HEK293 (cell line): ENCODE measurements at regions not wholly inside any gene's neighbourhood (a gene's known extent, or its start where the extent isn't known, plus 50 kb on each side); places are given as distances from the start of the nearest gene placed in this dataset.

ENCODE experiments used
- CTCF ChIA-PET: fragments of 350-600 bp; formaldehyde crosslinking; extraction: SDS; loops from one replicate; lab custom pipeline; 2021; ENCODE audit warnings: antibody characterized with exemption; lab: Yijun Ruan, JAX
- POLR2A ChIA-PET: fragments of 300-600 bp; formaldehyde crosslinking; extraction: SDS; loops from one replicate; lab custom pipeline; 2020; ENCODE audit warnings: antibody characterized with exemption, inconsistent platforms; lab: Yijun Ruan, JAX
- H3K27ac ChIP-seq: fragments of 200-500 bp; sonication (Bioruptor generic); 2 replicates; pipeline ENCODE4 v1.5.1; 2014; ENCODE audit warnings: low read depth, low read length, control low read depth, inconsistent platforms; ENCODE audit errors: extremely low read depth
- H3K36me3 ChIP-seq, 2 experiments: fragments of 200-500 bp in 1 of 2; sonication (Bioruptor generic) in 1 of 2; 1 replicate in 1 of 2; 2 replicates in 1 of 2; pipeline ENCODE4 v1.5.1; 2014 to 2017; ENCODE audit warnings: inconsistent platforms in 2 of 2, low read length in 2 of 2; ENCODE audit not compliant: control insufficient read depth in 2 of 2, insufficient read depth in 1 of 2
- H3K4me1 ChIP-seq: fragments of 200-500 bp; sonication (Bioruptor generic); 2 replicates; pipeline ENCODE4 v1.5.1; 2014; ENCODE audit warnings: mild to moderate bottlenecking, low read length, inconsistent platforms; ENCODE audit not compliant: control insufficient read depth, insufficient read depth
- H3K4me3 ChIP-seq: 2 replicates; pipeline ENCODE4 v1.5.1; 2011; ENCODE audit warnings: low read depth, mild to moderate bottlenecking, control low read depth, low read length, moderate library complexity
- H3K9me3 ChIP-seq: fragments of 200-500 bp; sonication (Bioruptor generic); 2 replicates; pipeline ENCODE4 v1.5.1; 2014; ENCODE audit warnings: low read depth, low read length, inconsistent platforms; ENCODE audit not compliant: control insufficient read depth, insufficient read depth
- FEZF1 ChIP-seq: fragments of 450-650 bp; formaldehyde crosslinking; IDR thresholded peaks from 2 replicates; pipeline ENCODE4 v1.5.1; 2016; ENCODE audit warnings: missing biosample characterization, missing genetic modification characterization
- HOXC10 ChIP-seq: sonication (generic); formaldehyde crosslinking; IDR thresholded peaks from 2 replicates; pipeline ENCODE4 v1.8.1; 2023; ENCODE audit warnings: mild to moderate bottlenecking, missing genetic modification reagents
- SCRT1 ChIP-seq: fragments of 450-650 bp; formaldehyde crosslinking; IDR thresholded peaks from 2 replicates; pipeline ENCODE4 v1.5.1; 2016; ENCODE audit warnings: missing biosample characterization, missing genetic modification characterization, borderline replicate concordance
- ZBTB7A ChIP-seq: fragments of 450-650 bp; formaldehyde crosslinking; IDR thresholded peaks from 2 replicates; pipeline ENCODE4 v1.5.1; 2016; ENCODE audit warnings: low read depth, missing biosample characterization, missing genetic modification characterization
- ZFHX2 ChIP-seq: fragments of 450-650 bp; formaldehyde crosslinking; conservative IDR thresholded peaks from 2 replicates; pipeline ENCODE4 v1.5.1; 2016; ENCODE audit warnings: missing biosample characterization, missing genetic modification characterization
- ZNF16 ChIP-seq: fragments of 450-650 bp; formaldehyde crosslinking; IDR thresholded peaks from 2 replicates; pipeline ENCODE4 v1.5.1; 2016; ENCODE audit warnings: low read depth, missing biosample characterization, missing genetic modification characterization
- ZNF274 ChIP-seq, 2 experiments: fragments of 200-500 bp in 1 of 2; fragments of 450-650 bp in 1 of 2; sonication (Bioruptor generic) in 1 of 2; formaldehyde crosslinking in 1 of 2; IDR thresholded peaks; 2 replicates each; pipeline versions ENCODE4 v1.5.1 to v1.6.1; 2014 to 2016; ENCODE audit warnings: borderline replicate concordance in 1 of 2, inconsistent platforms in 1 of 2, low read length in 1 of 2, missing biosample characterization in 1 of 2, missing genetic modification characterization in 1 of 2
- ZNF292 ChIP-seq: fragments of 450-650 bp; formaldehyde crosslinking; IDR thresholded peaks from 2 replicates; pipeline ENCODE4 v1.5.1; 2016; ENCODE audit warnings: low read depth, missing biosample characterization, missing genetic modification characterization, borderline replicate concordance
- ZNF324 ChIP-seq: fragments of 450-650 bp; formaldehyde crosslinking; IDR thresholded peaks from 2 replicates; pipeline ENCODE4 v1.5.1; 2016; ENCODE audit warnings: missing biosample characterization, missing genetic modification characterization
- ZNF366 ChIP-seq: fragments of 450-650 bp; formaldehyde crosslinking; conservative IDR thresholded peaks from 2 replicates; pipeline ENCODE4 v1.5.1; 2016; ENCODE audit warnings: missing biosample characterization, missing genetic modification characterization
- ZNF510 ChIP-seq: fragments of 450-650 bp; formaldehyde crosslinking; IDR thresholded peaks from 2 replicates; pipeline ENCODE4 v1.5.1; 2018; ENCODE audit warnings: mild to moderate bottlenecking, missing genetic modification characterization, missing biosample characterization; ENCODE audit not compliant: insufficient replicate concordance
- ZNF585B ChIP-seq: fragments of 450-650 bp; formaldehyde crosslinking; IDR thresholded peaks from 2 replicates; pipeline ENCODE4 v1.5.1; 2016; ENCODE audit warnings: missing biosample characterization, missing genetic modification characterization
- ZNF600 ChIP-seq: fragments of 450-650 bp; formaldehyde crosslinking; IDR thresholded peaks from 2 replicates; pipeline ENCODE4 v1.5.1; 2016; ENCODE audit warnings: missing biosample characterization, missing genetic modification characterization
- ZNF623 ChIP-seq: fragments of 450-650 bp; formaldehyde crosslinking; IDR thresholded peaks from 2 replicates; pipeline ENCODE4 v1.5.1; 2016; ENCODE audit warnings: missing biosample characterization, missing genetic modification characterization
- ZNF791 ChIP-seq: fragments of 450-650 bp; formaldehyde crosslinking; IDR thresholded peaks from 2 replicates; pipeline ENCODE4 v1.5.1; 2016; ENCODE audit warnings: missing biosample characterization, missing genetic modification characterization
- ZNF837 ChIP-seq: fragments of 450-650 bp; formaldehyde crosslinking; IDR thresholded peaks from 2 replicates; pipeline ENCODE4 v1.5.1; 2016; ENCODE audit warnings: missing biosample characterization, missing genetic modification characterization
- ZNF843 ChIP-seq: fragments of 450-650 bp; formaldehyde crosslinking; IDR thresholded peaks from 2 replicates; pipeline ENCODE4 v1.5.1; 2016; ENCODE audit warnings: missing biosample characterization, missing genetic modification characterization
- TF ChIP-seq, protein P1 (sequence below): fragments of 450-650 bp; formaldehyde crosslinking; IDR thresholded peaks from 2 replicates; pipeline ENCODE4 v1.5.1; 2016; ENCODE audit warnings: missing biosample characterization, missing genetic modification characterization
- TF ChIP-seq, protein P2 (sequence below): sonication (generic); formaldehyde crosslinking; IDR thresholded peaks from 2 replicates; pipeline ENCODE4 v1.8.1; 2022; ENCODE audit warnings: mild to moderate bottlenecking, moderate library complexity, missing genetic modification reagents
- TF ChIP-seq, protein P3 (sequence below): fragments of 450-650 bp; formaldehyde crosslinking; IDR thresholded peaks from 2 replicates; pipeline ENCODE4 v1.5.1; 2016; ENCODE audit warnings: missing biosample characterization, missing genetic modification characterization
- TF ChIP-seq, protein P4 (sequence below): fragments of 450-650 bp; formaldehyde crosslinking; IDR thresholded peaks from 2 replicates; pipeline ENCODE4 v1.5.1; 2016; ENCODE audit warnings: missing biosample characterization, missing genetic modification characterization
- TF ChIP-seq, protein P5 (sequence below): fragments of 450-650 bp; formaldehyde crosslinking; IDR thresholded peaks from 2 replicates; pipeline ENCODE4 v1.5.1; 2016; ENCODE audit warnings: missing biosample characterization, missing genetic modification characterization, borderline replicate concordance

DNA sequence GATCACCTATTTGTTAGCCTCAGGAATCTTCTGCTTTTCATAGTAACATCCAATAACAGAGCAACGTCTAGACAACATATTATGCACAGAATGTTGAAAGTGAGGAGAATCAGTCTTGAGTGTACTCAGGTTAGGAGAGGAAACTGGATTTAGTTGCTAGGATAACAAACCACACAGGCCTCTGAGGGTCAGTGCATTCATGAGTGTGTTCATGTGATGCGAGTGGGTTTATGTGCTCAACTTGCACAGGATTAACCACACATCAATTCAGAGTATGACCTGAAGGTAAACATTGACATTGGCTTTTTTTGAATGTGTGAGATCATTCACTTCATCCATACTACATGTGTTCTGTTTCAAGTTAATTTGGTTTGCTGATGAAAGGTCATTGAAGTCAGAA, 287.6 kb downstream of the DIPK2A start:
- TF ChIP-seq ZNF324 (tag by site-specific recombination) (no peak), ZNF843 (tag by site-specific recombination) (0 out of 2 replicates have a peak, but pooled peaks have one; percentile 19), ZNF510 (tag by site-specific recombination) (no peak), FEZF1 (tag by site-specific recombination) (peak; percentile 30; the same call in 1 of the 2 replicates)
- TF ChIP-seq, protein P1, sequence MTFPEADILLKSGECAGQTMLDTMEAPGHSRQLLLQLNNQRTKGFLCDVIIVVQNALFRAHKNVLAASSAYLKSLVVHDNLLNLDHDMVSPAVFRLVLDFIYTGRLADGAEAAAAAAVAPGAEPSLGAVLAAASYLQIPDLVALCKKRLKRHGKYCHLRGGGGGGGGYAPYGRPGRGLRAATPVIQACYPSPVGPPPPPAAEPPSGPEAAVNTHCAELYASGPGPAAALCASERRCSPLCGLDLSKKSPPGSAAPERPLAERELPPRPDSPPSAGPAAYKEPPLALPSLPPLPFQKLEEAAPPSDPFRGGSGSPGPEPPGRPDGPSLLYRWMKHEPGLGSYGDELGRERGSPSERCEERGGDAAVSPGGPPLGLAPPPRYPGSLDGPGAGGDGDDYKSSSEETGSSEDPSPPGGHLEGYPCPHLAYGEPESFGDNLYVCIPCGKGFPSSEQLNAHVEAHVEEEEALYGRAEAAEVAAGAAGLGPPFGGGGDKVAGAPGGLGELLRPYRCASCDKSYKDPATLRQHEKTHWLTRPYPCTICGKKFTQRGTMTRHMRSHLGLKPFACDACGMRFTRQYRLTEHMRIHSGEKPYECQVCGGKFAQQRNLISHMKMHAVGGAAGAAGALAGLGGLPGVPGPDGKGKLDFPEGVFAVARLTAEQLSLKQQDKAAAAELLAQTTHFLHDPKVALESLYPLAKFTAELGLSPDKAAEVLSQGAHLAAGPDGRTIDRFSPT, result peak; percentile 63; the same call in 1 of the 2 replicates
- CTCF ChIA-PET, result no interaction called here
- no peak overlapping the region for H3K4me3 ChIP-seq
- POLR2A ChIA-PET, result no interaction called here
- H3K36me3 ChIP-seq, result no peaks in the 10 kb centered on the region
- no peak overlapping the region for H3K27ac ChIP-seq
- no peaks in the 10 kb centered on the region for H3K9me3 ChIP-seq
- H3K4me1 ChIP-seq, result no peaks in the 10 kb centered on the region

DNA sequence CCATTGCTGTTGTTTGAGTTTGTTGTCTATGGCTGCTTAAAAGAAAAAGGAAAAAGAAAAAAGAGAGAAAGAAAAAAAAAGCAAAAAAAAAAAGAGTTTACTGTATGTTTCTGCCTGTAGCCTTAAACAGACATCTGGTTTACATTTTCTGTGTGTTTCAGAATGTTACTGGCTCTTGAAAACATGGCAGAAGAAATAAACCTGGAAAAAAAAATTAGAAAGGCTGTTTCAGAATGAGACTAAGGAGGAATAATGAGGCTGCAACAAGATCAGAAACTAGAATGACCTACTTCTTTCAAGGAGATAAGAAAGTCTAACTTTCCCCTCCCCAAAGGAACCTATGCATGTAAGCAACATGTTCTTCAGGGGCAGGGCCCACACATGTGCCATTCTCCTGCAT, 292.1 kb downstream of the DIPK2A start:
- H3K4me1 ChIP-seq, result no peaks in the 10 kb centered on the region
- H3K36me3 ChIP-seq, result no peaks in the 10 kb centered on the region
- H3K9me3 ChIP-seq, result no peaks in the 10 kb centered on the region
- H3K27ac ChIP-seq, result no peak overlapping the region
- CTCF ChIA-PET, result no interaction called here
- no peak for TF ChIP-seq ZNF837 (tag by site-specific recombination)
- no peak for TF ChIP-seq ZNF16 (tag by site-specific recombination)
- TF ChIP-seq, protein P2, sequence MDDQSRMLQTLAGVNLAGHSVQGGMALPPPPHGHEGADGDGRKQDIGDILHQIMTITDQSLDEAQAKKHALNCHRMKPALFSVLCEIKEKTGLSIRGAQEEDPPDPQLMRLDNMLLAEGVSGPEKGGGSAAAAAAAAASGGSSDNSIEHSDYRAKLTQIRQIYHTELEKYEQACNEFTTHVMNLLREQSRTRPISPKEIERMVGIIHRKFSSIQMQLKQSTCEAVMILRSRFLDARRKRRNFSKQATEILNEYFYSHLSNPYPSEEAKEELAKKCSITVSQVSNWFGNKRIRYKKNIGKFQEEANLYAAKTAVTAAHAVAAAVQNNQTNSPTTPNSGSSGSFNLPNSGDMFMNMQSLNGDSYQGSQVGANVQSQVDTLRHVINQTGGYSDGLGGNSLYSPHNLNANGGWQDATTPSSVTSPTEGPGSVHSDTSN, result no peak
- TF ChIP-seq, protein P3, sequence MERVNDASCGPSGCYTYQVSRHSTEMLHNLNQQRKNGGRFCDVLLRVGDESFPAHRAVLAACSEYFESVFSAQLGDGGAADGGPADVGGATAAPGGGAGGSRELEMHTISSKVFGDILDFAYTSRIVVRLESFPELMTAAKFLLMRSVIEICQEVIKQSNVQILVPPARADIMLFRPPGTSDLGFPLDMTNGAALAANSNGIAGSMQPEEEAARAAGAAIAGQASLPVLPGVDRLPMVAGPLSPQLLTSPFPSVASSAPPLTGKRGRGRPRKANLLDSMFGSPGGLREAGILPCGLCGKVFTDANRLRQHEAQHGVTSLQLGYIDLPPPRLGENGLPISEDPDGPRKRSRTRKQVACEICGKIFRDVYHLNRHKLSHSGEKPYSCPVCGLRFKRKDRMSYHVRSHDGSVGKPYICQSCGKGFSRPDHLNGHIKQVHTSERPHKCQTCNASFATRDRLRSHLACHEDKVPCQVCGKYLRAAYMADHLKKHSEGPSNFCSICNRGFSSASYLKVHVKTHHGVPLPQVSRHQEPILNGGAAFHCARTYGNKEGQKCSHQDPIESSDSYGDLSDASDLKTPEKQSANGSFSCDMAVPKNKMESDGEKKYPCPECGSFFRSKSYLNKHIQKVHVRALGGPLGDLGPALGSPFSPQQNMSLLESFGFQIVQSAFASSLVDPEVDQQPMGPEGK (tag by site-specific recombination), result no peak
- no peak for TF ChIP-seq ZNF791
- no peak for TF ChIP-seq ZNF623 (tag by site-specific recombination)
- TF ChIP-seq, protein P4, sequence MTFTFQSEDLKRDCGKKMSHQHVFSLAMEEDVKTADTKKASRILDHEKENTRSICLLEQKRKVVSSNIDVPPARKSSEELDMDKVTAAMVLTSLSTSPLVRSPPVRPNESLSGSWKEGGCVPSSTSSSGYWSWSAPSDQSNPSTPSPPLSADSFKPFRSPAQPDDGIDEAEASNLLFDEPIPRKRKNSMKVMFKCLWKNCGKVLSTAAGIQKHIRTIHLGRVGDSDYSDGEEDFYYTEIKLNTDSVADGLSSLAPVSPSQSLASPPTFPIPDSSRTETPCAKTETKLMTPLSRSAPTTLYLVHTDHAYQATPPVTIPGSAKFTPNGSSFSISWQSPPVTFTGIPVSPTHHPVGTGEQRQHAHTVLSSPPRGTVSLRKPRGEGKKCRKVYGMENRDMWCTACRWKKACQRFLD, result no peak
- no peak for TF ChIP-seq ZNF585B (tag by site-specific recombination)
- no peak for TF ChIP-seq ZNF292 (tag by site-specific recombination)
- no peak for TF ChIP-seq SCRT1 (tag by site-specific recombination)
- no peak for TF ChIP-seq ZBTB7A (tag by site-specific recombination)
- no peak for TF ChIP-seq HOXC10
- TF ChIP-seq ZNF274 (IDR thresholded peaks at IDR 0.05; ENCODE audit: low read length), result no peak
- no peak for TF ChIP-seq ZNF274 (tag by site-specific recombination; IDR thresholded peaks at IDR 0.05; ENCODE audit: borderline replicate concordance)
- TF ChIP-seq ZFHX2 (tag by site-specific recombination), result no peak
- no peak for TF ChIP-seq ZNF366 (tag by site-specific recombination)
- TF ChIP-seq, protein P5, sequence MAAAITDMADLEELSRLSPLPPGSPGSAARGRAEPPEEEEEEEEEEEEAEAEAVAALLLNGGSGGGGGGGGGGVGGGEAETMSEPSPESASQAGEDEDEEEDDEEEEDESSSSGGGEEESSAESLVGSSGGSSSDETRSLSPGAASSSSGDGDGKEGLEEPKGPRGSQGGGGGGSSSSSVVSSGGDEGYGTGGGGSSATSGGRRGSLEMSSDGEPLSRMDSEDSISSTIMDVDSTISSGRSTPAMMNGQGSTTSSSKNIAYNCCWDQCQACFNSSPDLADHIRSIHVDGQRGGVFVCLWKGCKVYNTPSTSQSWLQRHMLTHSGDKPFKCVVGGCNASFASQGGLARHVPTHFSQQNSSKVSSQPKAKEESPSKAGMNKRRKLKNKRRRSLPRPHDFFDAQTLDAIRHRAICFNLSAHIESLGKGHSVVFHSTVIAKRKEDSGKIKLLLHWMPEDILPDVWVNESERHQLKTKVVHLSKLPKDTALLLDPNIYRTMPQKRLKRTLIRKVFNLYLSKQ (tag by site-specific recombination), result no peak
- no peak for TF ChIP-seq ZNF600 (tag by site-specific recombination)
- POLR2A ChIA-PET, result no interaction called here
- no peak overlapping the region for H3K4me3 ChIP-seq
